ENCODE measurements at regions not wholly inside any gene's neighbourhood (a gene's known extent, or its start where the extent isn't known, plus 50 kb on each side); places are given as distances from the start of the nearest gene placed in this dataset.

- no peak for DNase-seq (ENCODE audit: low read depth)
- H3K4me3 ChIP-seq (ENCODE audit: low read depth, low read length): no peak overlapping the region
- no peak for TF ChIP-seq CTCF (IDR thresholded peaks at IDR 0.05; ENCODE audit: insufficient read depth, low read depth, low read length, missing control alignments)
Observed at GRCh38 chr7:153388611-153389010, 629.1 kb downstream of the ACTR3B start.

GRCh38 chr7:153389261-153389660 is 629.7 kb downstream of the ACTR3B start:
- no peak overlapping the region for H3K4me3 ChIP-seq (ENCODE audit: low read depth, low read length)
- no peak for DNase-seq (ENCODE audit: low read depth)

GRCh38 chr7:153390955-153391354 is 631.4 kb downstream of the ACTR3B start:
- no peak for DNase-seq (ENCODE audit: low read depth)
- H3K4me3 ChIP-seq (ENCODE audit: low read depth, low read length): no peak overlapping the region
- no peak for TF ChIP-seq CTCF (IDR thresholded peaks at IDR 0.05; ENCODE audit: insufficient read depth, low read depth, low read length, missing control alignments)

More at GRCh38 chr7:153389261-153389660, 629.7 kb downstream of the ACTR3B start:
- no peak for TF ChIP-seq CTCF (IDR thresholded peaks at IDR 0.05; ENCODE audit: insufficient read depth, low read depth, low read length, missing control alignments)

- DNase-seq (ENCODE audit: low read depth): no peak
- no peak overlapping the region for H3K4me3 ChIP-seq (ENCODE audit: low read depth, low read length)
- TF ChIP-seq CTCF (IDR thresholded peaks at IDR 0.05; ENCODE audit: insufficient read depth, low read depth, low read length, missing control alignments): no peak
Observed at GRCh38 chr7:153392726-153393125, 633.2 kb downstream of the ACTR3B start.

GRCh38 chr7:153393666-153394065 is 634.1 kb downstream of the ACTR3B start:
- TF ChIP-seq CTCF (IDR thresholded peaks at IDR 0.05; ENCODE audit: insufficient read depth, low read depth, low read length, missing control alignments): no peak
- DNase-seq (ENCODE audit: low read depth): no peak
- H3K4me3 ChIP-seq (ENCODE audit: low read depth, low read length): no peak overlapping the region

GRCh38 chr7:153396475-153396874 is 636.9 kb downstream of the ACTR3B start:
- DNase-seq (ENCODE audit: low read depth): no peak
- H3K4me3 ChIP-seq (ENCODE audit: low read depth, low read length): no peak overlapping the region
- no peak for TF ChIP-seq CTCF (IDR thresholded peaks at IDR 0.05; ENCODE audit: insufficient read depth, low read depth, low read length, missing control alignments)

- H3K4me3 ChIP-seq (ENCODE audit: low read depth, low read length): no peak overlapping the region
- DNase-seq (ENCODE audit: low read depth): no peak
- no peak for TF ChIP-seq CTCF (IDR thresholded peaks at IDR 0.05; ENCODE audit: insufficient read depth, low read depth, low read length, missing control alignments)
Observed at GRCh38 chr7:153397459-153397858, 637.9 kb downstream of the ACTR3B start.

Measured in GM12865 (cell line).